H1 (cell line): ENCODE measurements at regions not wholly inside any gene's neighbourhood (a gene's known extent, or its start where the extent isn't known, plus 50 kb on each side); places are given as distances from the start of the nearest gene placed in this dataset.

Experiments
- CTBP2 ChIP-seq: IDR thresholded peaks from 2 replicates; pipeline ENCODE4 v1.7.0; 2011; ENCODE audit warnings: borderline replicate concordance, mild to moderate bottlenecking, moderate library complexity, mixed read lengths, low read length; ENCODE audit not compliant: insufficient read depth, insufficient read length
- POU5F1 ChIP-seq: IDR thresholded peaks from 2 replicates; pipeline ENCODE4 v1.6.1; 2011; ENCODE audit warnings: low read depth, mild to moderate bottlenecking, low read length, moderate library complexity
- RNF2 ChIP-seq: fragments of 200-900, 300-1000 bp; sonication (generic); IDR thresholded peaks from 2 replicates; pipeline ENCODE4 v1.7.1; 2016; ENCODE audit warnings: borderline replicate concordance, low read depth, mild to moderate bottlenecking, antibody characterized with exemption, low read length; ENCODE audit not compliant: poor library complexity, severe bottlenecking; ENCODE audit errors: missing control alignments
- TF ChIP-seq, protein P1 (sequence below): IDR thresholded peaks from 2 replicates; pipeline ENCODE4 v1.6.1; 2011; ENCODE audit warnings: low read length, improper control_type of control experiment

DNA sequence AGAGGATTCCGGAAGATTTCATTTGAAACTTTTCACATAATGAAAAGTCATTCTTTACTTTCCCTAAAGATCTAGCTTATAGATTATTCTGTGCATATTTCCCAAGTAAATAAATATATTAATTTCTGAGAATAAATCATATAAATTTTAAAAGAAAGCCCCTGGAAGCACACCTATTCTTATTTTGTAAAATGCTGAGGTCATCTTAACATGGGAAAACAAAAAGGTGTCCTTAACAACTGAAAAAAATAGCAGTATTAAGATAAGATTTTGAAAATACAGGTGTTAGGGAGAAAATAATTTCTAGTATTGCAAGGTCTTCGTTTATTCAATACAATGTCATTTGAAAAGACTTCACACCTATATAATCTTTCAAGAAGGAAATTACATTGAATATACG lies 567.5 kb upstream of the CHAC2 start (continued):
- TF ChIP-seq, protein P1, sequence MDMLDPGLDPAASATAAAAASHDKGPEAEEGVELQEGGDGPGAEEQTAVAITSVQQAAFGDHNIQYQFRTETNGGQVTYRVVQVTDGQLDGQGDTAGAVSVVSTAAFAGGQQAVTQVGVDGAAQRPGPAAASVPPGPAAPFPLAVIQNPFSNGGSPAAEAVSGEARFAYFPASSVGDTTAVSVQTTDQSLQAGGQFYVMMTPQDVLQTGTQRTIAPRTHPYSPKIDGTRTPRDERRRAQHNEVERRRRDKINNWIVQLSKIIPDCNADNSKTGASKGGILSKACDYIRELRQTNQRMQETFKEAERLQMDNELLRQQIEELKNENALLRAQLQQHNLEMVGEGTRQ: no peak
- TF ChIP-seq RNF2: no peak
- no peak for TF ChIP-seq POU5F1
- TF ChIP-seq CTBP2: no peak
